Upper lobe of left lung (tissue), 4 donors: ENCODE measurements at regions not wholly inside any gene's neighbourhood (a gene's known extent, or its start where the extent isn't known, plus 50 kb on each side); places are given as distances from the start of the nearest gene placed in this dataset.

Experiments used
- EP300 ChIP-seq, 4 donors: sonication (generic); formaldehyde crosslinking; IDR thresholded peaks; one replicate each; pipeline ENCODE4 v1.5.1; 2017; ENCODE audit warnings: antibody characterized with exemption in 4 of 4, control low read depth in 2 of 4
- POLR2A ChIP-seq, 4 donors: fragments of 450-650 bp; IDR thresholded peaks; one replicate each; pipeline ENCODE4 v1.5.1; 2016 to 2017; ENCODE audit warnings: antibody characterized with exemption in 4 of 4, mild to moderate bottlenecking in 2 of 4
- POLR2AphosphoS5 ChIP-seq, 2 donors: sonication (generic); formaldehyde crosslinking; IDR thresholded peaks; one replicate each; pipeline ENCODE4 v1.5.1; 2017; ENCODE audit warnings: antibody characterized with exemption in 2 of 2
- TF ChIP-seq, protein P1 (sequence below), 6 experiments: fragments of 450-650 bp in 4 of 6; fragments of 200-600 bp in 2 of 6; sonication (generic) in 2 of 6; IDR thresholded peaks; one replicate each; pipeline ENCODE4 v1.5.1; 2016 to 2019; ENCODE audit warnings: antibody characterized with exemption in 6 of 6

DNA sequence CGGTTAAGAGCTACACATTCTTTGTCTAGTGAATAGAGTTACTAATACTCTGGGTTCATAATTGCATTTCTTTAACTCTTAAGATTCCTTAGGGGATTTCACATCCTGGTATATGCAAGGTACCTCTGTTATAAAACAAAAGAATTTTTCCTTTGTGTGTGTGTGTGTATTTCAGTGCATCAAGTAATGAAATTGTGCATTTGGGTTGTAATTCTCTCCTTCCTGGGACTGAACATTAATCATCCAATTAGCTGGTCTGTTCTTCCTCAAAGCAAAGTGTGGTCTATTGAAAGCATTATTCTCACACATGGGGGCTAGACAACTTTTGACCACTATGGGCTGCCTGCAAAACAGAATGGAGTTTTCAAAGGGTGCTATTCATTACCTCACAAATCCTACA lies 74.0 kb downstream of the ZC3H11B start:
- TF ChIP-seq, protein P1, sequence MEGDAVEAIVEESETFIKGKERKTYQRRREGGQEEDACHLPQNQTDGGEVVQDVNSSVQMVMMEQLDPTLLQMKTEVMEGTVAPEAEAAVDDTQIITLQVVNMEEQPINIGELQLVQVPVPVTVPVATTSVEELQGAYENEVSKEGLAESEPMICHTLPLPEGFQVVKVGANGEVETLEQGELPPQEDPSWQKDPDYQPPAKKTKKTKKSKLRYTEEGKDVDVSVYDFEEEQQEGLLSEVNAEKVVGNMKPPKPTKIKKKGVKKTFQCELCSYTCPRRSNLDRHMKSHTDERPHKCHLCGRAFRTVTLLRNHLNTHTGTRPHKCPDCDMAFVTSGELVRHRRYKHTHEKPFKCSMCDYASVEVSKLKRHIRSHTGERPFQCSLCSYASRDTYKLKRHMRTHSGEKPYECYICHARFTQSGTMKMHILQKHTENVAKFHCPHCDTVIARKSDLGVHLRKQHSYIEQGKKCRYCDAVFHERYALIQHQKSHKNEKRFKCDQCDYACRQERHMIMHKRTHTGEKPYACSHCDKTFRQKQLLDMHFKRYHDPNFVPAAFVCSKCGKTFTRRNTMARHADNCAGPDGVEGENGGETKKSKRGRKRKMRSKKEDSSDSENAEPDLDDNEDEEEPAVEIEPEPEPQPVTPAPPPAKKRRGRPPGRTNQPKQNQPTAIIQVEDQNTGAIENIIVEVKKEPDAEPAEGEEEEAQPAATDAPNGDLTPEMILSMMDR (IDR thresholded peaks at IDR 0.05) = no peak
- TF ChIP-seq POLR2AphosphoS5 (IDR thresholded peaks at IDR 0.05) = no peak
- no peak for TF ChIP-seq EP300 (IDR thresholded peaks at IDR 0.05)
- TF ChIP-seq POLR2A (IDR thresholded peaks at IDR 0.05) = no peak
